GM23248 (cell line): ENCODE measurements at regions not wholly inside any gene's neighbourhood (a gene's known extent, or its start where the extent isn't known, plus 50 kb on each side); places are given as distances from the start of the nearest gene placed in this dataset.

Experiments used
- EZH2 ChIP-seq: fragments of 200-600 bp; sonication (generic); IDR thresholded peaks from 2 replicates; pipeline ENCODE4 v1.6.1; 2018; ENCODE audit warnings: antibody characterized with exemption, mild to moderate bottlenecking; ENCODE audit not compliant: insufficient read depth, poor library complexity, severe bottlenecking
- EZH2phosphoT487 ChIP-seq: fragments of 200-600 bp; sonication (generic); IDR thresholded peaks from 2 replicates; pipeline ENCODE4 v1.6.1; 2018; ENCODE audit warnings: antibody characterized with exemption, moderate library complexity, mild to moderate bottlenecking, low read depth; ENCODE audit not compliant: insufficient read depth

DNA sequence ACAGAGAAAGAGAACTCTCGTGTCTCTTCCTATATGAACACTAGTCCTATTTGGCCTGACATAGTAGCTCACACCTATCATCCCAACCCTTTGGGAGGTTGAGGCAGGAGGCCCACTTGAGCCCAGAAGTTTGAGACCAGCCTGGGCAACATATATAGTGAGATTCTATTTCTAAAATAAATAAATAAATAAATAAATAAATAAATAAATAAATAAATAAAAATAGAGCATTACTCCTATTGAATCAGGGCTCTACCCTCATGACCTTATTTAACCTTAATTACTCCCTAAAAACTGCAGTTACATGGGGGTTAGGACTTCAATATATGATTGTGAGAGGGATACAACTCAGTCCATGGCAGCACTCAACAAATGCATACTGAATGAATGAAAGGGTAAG is 61.2 kb upstream of the GSC start:
- TF ChIP-seq EZH2: no peak
- no peak for TF ChIP-seq EZH2phosphoT487
